Inferior parietal cortex (tissue), 1 donor: ENCODE measurements at regions not wholly inside any gene's neighbourhood (a gene's known extent, or its start where the extent isn't known, plus 50 kb on each side); places are given as distances from the start of the nearest gene placed in this dataset.
"Not testable (repeated sequence)": the region's sequence is repeated elsewhere in the genome, so short reads cannot be mapped to it uniquely, and the experiment has no call there.

Source experiments
- DNase-seq: peaks from one replicate; pipeline ENCODE4 v3.0.0-alpha.2; 2016; ENCODE audit errors: extremely low spot score

GRCh38 chr7:125136341-125136740, 206.7 kb upstream of the POT1 start:
- no peak for DNase-seq

DNA sequence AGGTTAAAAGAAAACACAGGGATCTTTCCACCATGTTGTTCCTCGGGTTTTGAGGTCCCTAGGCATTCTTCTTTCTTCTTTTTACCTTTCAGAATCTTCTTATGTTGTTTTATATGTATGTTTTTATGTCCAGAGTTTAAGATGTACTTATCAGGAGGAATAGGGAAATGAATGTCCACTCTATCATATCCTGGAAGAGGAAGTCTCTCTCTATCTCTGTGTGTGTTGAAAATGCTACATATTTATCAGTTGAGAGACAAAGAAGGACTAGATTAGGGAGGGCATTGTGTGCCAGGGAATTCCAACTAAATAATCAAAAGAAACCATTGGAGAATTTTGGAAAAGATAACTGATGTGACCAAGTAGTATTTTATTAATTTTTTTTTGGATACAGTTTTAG, 200.5 kb upstream of the POT1 start:
- DNase-seq, result no peak

DNA sequence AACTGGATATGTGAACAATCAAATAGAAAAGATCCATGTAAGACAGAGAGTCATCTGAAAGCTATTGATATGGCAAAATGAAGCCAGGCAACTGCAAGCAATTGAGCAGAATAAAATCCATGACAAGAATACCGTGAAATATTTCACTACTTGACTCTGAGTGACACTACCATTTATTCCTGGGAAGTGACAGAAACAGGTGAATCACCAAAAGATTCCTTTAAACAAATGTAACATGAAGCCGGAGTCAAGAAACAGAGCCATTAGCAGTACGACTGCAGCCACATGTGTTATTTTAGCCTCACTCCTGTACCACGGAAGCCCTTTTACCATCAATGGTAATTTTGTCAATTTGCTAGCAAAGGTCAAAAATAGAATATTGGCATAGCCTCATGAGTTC, 197.7 kb upstream of the POT1 start:
- no peak for DNase-seq

GRCh38 chr7:125126376-125126775, 196.8 kb upstream of the POT1 start:
- no peak for DNase-seq

GRCh38 chr7:125125315-125125714, 195.7 kb upstream of the POT1 start:
- no peak for DNase-seq

- DNase-seq, result peak; percentile 27
Observed at GRCh38 chr7:125122173-125122572, 192.5 kb upstream of the POT1 start.

- no peak for DNase-seq
Observed at GRCh38 chr7:125119559-125120115, 190.0 kb upstream of the POT1 start.

DNA sequence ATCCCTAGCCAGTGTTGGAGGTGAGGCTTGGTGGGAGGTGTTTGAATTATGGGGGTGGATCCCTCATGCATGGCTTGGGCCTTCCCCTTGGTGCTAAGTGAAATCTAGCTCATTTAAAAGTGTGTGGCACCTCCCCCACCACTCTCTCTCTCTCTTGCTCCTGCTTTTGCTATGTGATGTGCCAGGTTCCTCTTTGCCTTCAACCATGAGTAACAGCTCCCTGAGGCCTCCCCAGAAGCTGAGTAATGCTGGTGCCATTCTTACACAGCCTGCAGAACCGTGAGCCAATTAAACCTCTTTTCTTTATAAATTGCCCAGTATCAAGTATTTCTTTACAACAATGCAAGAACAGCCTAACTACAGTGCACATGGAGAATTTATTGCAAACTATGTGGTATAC, 188.8 kb upstream of the POT1 start:
- DNase-seq, result no peak

DNA sequence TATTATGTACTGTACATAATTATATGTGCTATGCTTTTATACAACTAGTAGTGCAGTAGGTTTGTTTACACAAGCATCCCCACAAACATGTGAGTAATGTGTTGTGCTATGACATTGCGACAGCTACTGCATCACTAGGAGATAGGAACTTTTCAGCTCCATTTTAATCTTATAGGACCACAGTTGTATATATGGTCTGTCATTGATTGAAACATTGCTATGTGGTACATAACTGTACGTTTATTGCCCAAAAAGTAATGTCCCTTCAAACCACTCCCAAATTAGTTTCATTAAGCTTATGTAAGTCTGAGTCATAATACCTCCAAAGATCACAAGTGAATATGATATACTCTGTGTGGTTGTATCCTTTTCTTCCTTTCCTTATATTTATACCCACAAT, 183.2 kb upstream of the POT1 start:
- DNase-seq, result no peak

GRCh38 chr7:125099519-125099918, 169.9 kb upstream of the POT1 start:
- no peak for DNase-seq

GRCh38 chr7:125098377-125098970, 168.8 kb upstream of the POT1 start:
- DNase-seq, result no peak

GRCh38 chr7:125090596-125090995, 161.0 kb upstream of the POT1 start:
- no peak for DNase-seq

DNA sequence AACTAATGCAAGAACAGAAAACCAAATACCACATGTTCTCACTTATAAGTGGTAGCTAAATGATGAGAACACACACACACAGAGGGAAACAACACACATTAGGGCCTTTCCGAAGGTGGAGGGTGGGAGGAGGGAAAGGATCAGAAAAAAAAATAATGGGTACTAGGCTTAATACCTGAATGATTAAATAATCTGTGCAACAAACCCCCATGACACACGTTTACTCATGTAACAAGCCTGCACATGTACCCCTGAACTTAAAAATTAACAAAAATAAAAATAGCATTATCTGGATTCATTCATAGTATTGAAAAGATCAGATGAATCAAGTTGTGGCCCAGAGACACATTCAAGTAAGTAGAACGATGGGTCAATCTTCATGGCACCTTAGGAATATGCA, 159.5 kb upstream of the POT1 start:
- DNase-seq, result no peak

DNA sequence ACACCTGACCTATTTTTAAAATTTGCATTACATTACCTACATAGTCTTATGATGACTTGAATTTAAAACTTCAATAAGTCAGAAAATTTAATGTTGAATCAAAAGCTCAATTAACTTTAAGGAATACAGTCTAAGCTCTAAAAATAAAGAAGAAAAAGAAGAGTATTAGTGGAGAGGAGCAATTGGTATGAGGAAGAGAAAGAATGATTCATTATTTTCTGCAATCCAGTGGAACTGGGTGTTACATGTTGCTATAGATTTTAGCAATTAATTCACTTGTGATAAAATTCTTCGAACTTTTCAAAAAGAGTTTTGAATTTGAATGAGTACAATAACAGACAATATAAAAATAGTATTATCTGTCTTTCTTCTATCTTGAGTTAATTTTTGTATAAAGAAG, 158.9 kb upstream of the POT1 start:
- no peak for DNase-seq

GRCh38 chr7:125085084-125085483, 155.5 kb upstream of the POT1 start:
- no peak for DNase-seq

DNA sequence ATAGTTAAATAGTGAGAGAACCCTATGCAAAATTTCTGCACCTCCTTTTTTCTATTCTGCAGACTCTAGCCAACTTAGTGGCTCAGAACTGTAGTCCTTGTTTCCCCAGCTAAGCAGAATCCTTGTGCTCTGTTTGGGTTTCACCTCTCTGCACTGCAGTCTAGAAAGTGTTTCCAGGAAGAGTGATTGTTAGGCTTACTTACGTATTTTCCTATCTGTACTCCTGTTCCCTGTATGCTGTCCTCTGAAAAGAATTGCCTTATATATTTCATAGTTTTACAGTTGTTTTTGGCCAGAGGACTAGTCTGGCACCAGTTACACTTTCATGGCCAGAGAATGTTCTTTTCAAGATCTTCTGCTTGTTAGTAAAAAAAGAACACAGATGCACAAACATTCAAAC, 154.6 kb upstream of the POT1 start:
- no peak for DNase-seq

GRCh38 chr7:125074141-125074540, 144.5 kb upstream of the POT1 start:
- DNase-seq, result no peak

GRCh38 chr7:125065546-125065945, 135.9 kb upstream of the POT1 start:
- no peak for DNase-seq

DNA sequence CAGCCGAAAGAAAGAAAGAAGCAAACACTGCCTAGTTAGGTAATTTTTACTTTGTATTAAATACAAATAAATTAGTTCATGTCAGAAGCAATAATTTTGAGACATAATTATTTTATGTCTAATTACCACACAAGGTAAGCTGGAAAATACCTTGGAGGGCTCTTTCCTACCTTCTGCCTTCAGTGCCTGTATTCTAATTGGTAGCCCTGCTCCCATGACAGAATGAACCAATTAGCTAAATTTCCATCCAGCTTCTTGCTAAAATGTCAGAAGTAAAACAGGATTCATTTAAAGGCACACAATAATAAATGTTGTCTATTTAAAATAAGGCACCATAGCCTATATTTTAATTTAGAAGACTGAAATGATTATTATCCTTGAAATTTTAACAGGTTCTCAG, 135.4 kb upstream of the POT1 start:
- no peak for DNase-seq

GRCh38 chr7:125061776-125062397, 132.3 kb upstream of the POT1 start:
- peak; percentile 54 for DNase-seq

GRCh38 chr7:125061083-125061745, 131.6 kb upstream of the POT1 start:
- DNase-seq, result not testable (repeated sequence)

DNA sequence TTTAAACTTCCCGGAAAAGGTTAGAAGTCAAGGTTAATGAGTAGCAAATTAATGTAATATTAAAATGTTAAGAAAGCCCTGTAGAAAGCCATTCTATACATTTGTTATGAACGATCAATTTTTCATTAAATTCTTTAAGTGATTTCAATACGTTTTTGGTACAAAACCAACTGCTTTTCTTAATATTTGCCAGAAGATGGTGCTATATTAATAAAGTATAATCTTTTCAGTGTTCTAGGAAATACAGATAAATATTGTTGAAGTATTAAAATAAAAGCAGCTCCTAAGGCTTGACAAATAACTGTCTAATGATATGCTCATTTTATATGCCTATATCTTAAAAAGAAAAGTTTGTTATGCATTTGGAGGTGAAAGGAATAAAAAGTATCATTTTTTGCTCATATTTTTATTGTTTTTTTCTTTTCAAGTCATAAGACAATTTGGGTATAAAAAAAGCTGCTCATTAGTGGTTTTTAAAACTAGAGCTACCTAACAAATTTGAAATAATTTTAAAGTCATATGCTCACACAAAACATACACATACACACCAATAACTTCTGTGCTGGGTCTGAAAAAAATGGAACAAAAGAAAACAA, 130.3 kb upstream of the POT1 start:
- no peak for DNase-seq

- no peak for DNase-seq
Observed at GRCh38 chr7:125057963-125058362, 128.3 kb upstream of the POT1 start.
